PC-9 (cell line): ENCODE measurements at regions not wholly inside any gene's neighbourhood (a gene's known extent, or its start where the extent isn't known, plus 50 kb on each side); places are given as distances from the start of the nearest gene placed in this dataset.

Source experiments
- BruUV-seq: library from RNA; stranded (reverse); fragments of 400-500 nt; replicated peaks from 2 replicates; lab custom pipeline; 2021; lab: Mats Ljungman, UMichigan
- CTCF ChIA-PET: fragments of 300-600 bp; sonication (Branson Sonifier 250); formaldehyde crosslinking; loops from one replicate; lab custom pipeline; 2022; ENCODE audit warnings: antibody characterized with exemption; lab: Charles Lee
- POLR2A ChIA-PET: fragments of 300-600 bp; sonication (Branson Sonifier 250); formaldehyde crosslinking; loops from one replicate; lab custom pipeline; 2022; ENCODE audit warnings: antibody characterized with exemption; ENCODE audit not compliant: unreplicated experiment; lab: Charles Lee
- DNase-seq, 2 experiments: peaks; one replicate each; pipeline versions ENCODE4 v3.0.0 to v3.0.0-alpha.2; 2015 to 2022; ENCODE audit warnings: mixed read lengths in 1 of 2
- H2AFZ ChIP-seq: fragments of 200-600 bp; sonication (generic); 2 replicates; pipeline ENCODE4 v1.8.1; 2017; ENCODE audit warnings: antibody characterized with exemption
- H3F3A ChIP-seq: fragments of 200-600 bp; sonication (generic); 2 replicates; pipeline ENCODE4 v1.8.1; 2017; ENCODE audit warnings: antibody characterized with exemption, mild to moderate bottlenecking, low read depth; ENCODE audit not compliant: insufficient read depth
- H3K27ac ChIP-seq: fragments of 200-600 bp; sonication (generic); 2 replicates; pipeline ENCODE4 v1.6.1; 2016; ENCODE audit warnings: mixed run types
- H3K27me3 ChIP-seq: fragments of 200-600 bp; sonication (generic); 2 replicates; pipeline ENCODE4 v1.6.1; 2016; ENCODE audit warnings: low read depth, mixed run types; ENCODE audit not compliant: insufficient read depth
- H3K36me3 ChIP-seq: fragments of 200-600 bp; sonication (generic); 2 replicates; pipeline ENCODE4 v1.6.1; 2016; ENCODE audit warnings: low read depth, mixed run types
- H3K4me1 ChIP-seq: fragments of 200-600 bp; sonication (generic); replicated peaks from 2 replicates; pipeline ENCODE4 v1.6.1; 2016; ENCODE audit warnings: mixed run types; ENCODE audit not compliant: insufficient read depth
- H3K4me2 ChIP-seq: fragments of 200-600 bp; sonication (generic); 2 replicates; pipeline ENCODE4 v1.6.1; 2017; ENCODE audit warnings: mixed run types
- H3K4me3 ChIP-seq: fragments of 200-600 bp; sonication (generic); 2 replicates; pipeline ENCODE4 v1.6.1; 2016; ENCODE audit warnings: mixed run types
- H3K79me2 ChIP-seq: fragments of 200-600 bp; sonication (generic); 2 replicates; pipeline ENCODE4 v1.6.1; 2017; ENCODE audit warnings: low read depth, mixed run types
- H3K9me2 ChIP-seq: fragments of 200-600 bp; sonication (generic); 2 replicates; pipeline ENCODE4 v1.8.1; 2017; ENCODE audit warnings: mild to moderate bottlenecking; ENCODE audit not compliant: insufficient read depth
- H3K9me3 ChIP-seq: fragments of 200-600 bp; sonication (generic); 2 replicates; pipeline ENCODE4 v1.8.1; 2016; ENCODE audit warnings: low read depth; ENCODE audit not compliant: insufficient read depth
- H4K20me1 ChIP-seq: fragments of 200-600 bp; sonication (generic); 2 replicates; pipeline ENCODE4 v1.8.1; 2017; ENCODE audit not compliant: insufficient read depth
- CTCF ChIP-seq: fragments of 200-600 bp; sonication (generic); conservative IDR thresholded peaks from 2 replicates; pipeline ENCODE4 v1.6.1; 2017; ENCODE audit warnings: mixed run types, antibody characterized with exemption, mild to moderate bottlenecking, moderate library complexity
- EZH2 ChIP-seq: fragments of 200-600 bp; sonication (generic); IDR thresholded peaks from 2 replicates; pipeline ENCODE4 v1.8.0; 2017; ENCODE audit warnings: antibody characterized with exemption, low read depth
- intact Hi-C: fragments of 100-400 bp; cut with micrococcal nuclease; formaldehyde crosslinking; loops from one replicate; pipeline ENCODE4 v1.10.0; 2022; ENCODE audit not compliant: unreplicated experiment

GRCh38 chr4:106698621-106699195 lies 330.1 kb upstream of the GIMD1 start:
- TF ChIP-seq EZH2 (no peak), CTCF (no peak)
- no TSS peak for BruUV-seq
- Histone ChIP-seq H3K79me2 (no peaks in the 10 kb centered on the region), H3K9me3 (no peaks in the 10 kb centered on the region), H3F3A (no peaks in the 10 kb centered on the region), H3K4me2 (no peak overlapping the region), H4K20me1 (no peaks in the 10 kb centered on the region), H3K36me3 (no peaks in the 10 kb centered on the region), H2AFZ (no peak overlapping the region), H3K27me3 (no peaks in the 10 kb centered on the region), H3K4me1 (no peaks in the 10 kb centered on the region), H3K4me3 (no peak overlapping the region), H3K9me2 (no peaks in the 10 kb centered on the region), H3K27ac (no peak overlapping the region)
- intact Hi-C loops, result no loop called here
- POLR2A ChIA-PET, result no interaction called here
- CTCF ChIA-PET, result no interaction called here
- DNase-seq, result no peak

GRCh38 chr4:106695501-106696262 lies 327.1 kb upstream of the GIMD1 start:
- intact Hi-C loops, result no loop called here
- no peaks in the 10 kb centered on the region for H3K9me2 ChIP-seq
- H3K4me1 ChIP-seq, result no peaks in the 10 kb centered on the region
- TF ChIP-seq CTCF (no peak), EZH2 (no peak)
- no peaks in the 10 kb centered on the region for H3F3A ChIP-seq
- H3K4me2 ChIP-seq, result no peak overlapping the region
- no peak overlapping the region for H3K27ac ChIP-seq
- POLR2A ChIA-PET, result interaction anchor here (0.6 kb wide), 1 partner anchor 12 kb away, joined by 3 read pairs; no protein-coding TSS in a partner anchor
- DNase-seq, result no peak
- H2AFZ ChIP-seq, result no peak overlapping the region
- H3K9me3 ChIP-seq, result no peaks in the 10 kb centered on the region
- no peaks in the 10 kb centered on the region for H3K36me3 ChIP-seq
- CTCF ChIA-PET, result no interaction called here
- H3K27me3 ChIP-seq, result no peaks in the 10 kb centered on the region
- H4K20me1 ChIP-seq, result no peaks in the 10 kb centered on the region
- no TSS peak for BruUV-seq
- no peak overlapping the region for H3K4me3 ChIP-seq
- no peaks in the 10 kb centered on the region for H3K79me2 ChIP-seq

- H3K4me2 ChIP-seq, result no peak overlapping the region
- H4K20me1 ChIP-seq, result no peaks in the 10 kb centered on the region
- no peak for DNase-seq
- no TSS peak for BruUV-seq
- no peak overlapping the region for H3K4me3 ChIP-seq
- H3K27me3 ChIP-seq, result no peaks in the 10 kb centered on the region
- no peaks in the 10 kb centered on the region for H3K9me2 ChIP-seq
- POLR2A ChIA-PET, result no interaction called here
- H3F3A ChIP-seq, result no peaks in the 10 kb centered on the region
- H3K36me3 ChIP-seq, result no peaks in the 10 kb centered on the region
- CTCF ChIA-PET, result no interaction called here
- H3K79me2 ChIP-seq, result no peaks in the 10 kb centered on the region
- no peak overlapping the region for H3K27ac ChIP-seq
- intact Hi-C loops, result no loop called here
- H2AFZ ChIP-seq, result no peak overlapping the region
- H3K9me3 ChIP-seq, result no peaks in the 10 kb centered on the region
- TF ChIP-seq EZH2 (no peak), CTCF (no peak)
- no peaks in the 10 kb centered on the region for H3K4me1 ChIP-seq
These were observed 325.7 kb upstream of the GIMD1 start for GRCh38 chr4:106694232-106694631.
